A549 (cell line): ENCODE measurements at regions not wholly inside any gene's neighbourhood (a gene's known extent, or its start where the extent isn't known, plus 50 kb on each side); places are given as distances from the start of the nearest gene placed in this dataset.

Source experiments
- ATAC-seq, 2 experiments: fragments of 200-7000 bp in 1 of 2; fragments of >200 bp in 1 of 2; cut with Nextera tagmentation in 1 of 2; cut with Tn5 transposase in 1 of 2; 3 replicates each; pipeline versions ENCODE4 v1.8.0 to v1.9.1; 2018 to 2020; ENCODE audit warnings: mild to moderate bottlenecking in 1 of 2, moderate library complexity in 1 of 2
- CTCF ChIA-PET: fragments of 300-600 bp; sonication (Branson Sonifier 250); formaldehyde crosslinking; extraction: SDS; loops from one replicate; lab custom pipeline; 2021; ENCODE audit warnings: antibody characterized with exemption, inconsistent platforms; lab: Yijun Ruan, JAX
- POLR2A ChIA-PET: fragments of 350-600 bp; formaldehyde crosslinking; extraction: SDS; loops from one replicate; lab custom pipeline; 2021; ENCODE audit warnings: antibody characterized with exemption, inconsistent platforms; lab: Yijun Ruan, JAX
- DNase-seq, 2 experiments: peaks; one replicate each; pipeline versions ENCODE4 v3.0.0 to v3.0.0-alpha.2; 2011 to 2016; ENCODE audit warnings: low read depth in 1 of 2, low spot score in 1 of 2
- FAIRE-seq: peaks from 2 replicates; lab custom pipeline; 2011; peaks lifted over from hg19 to GRCh38; lab: Jason Lieb, UNC
- H3K27ac ChIP-seq, 2 experiments: fragments of >200 bp; sonication (Bioruptor Twin); formaldehyde crosslinking; 3 replicates each; pipeline ENCODE4 v1.5.1; 2016 to 2017
- H3K4me1 ChIP-seq: fragments of >200 bp; sonication (Bioruptor Twin); formaldehyde crosslinking; 3 replicates; pipeline ENCODE4 v1.6.1; 2016
- H3K4me2 ChIP-seq: fragments of >200 bp; sonication (Bioruptor Twin); formaldehyde crosslinking; 3 replicates; pipeline ENCODE4 v1.6.1; 2016
- H3K4me3 ChIP-seq: fragments of >200 bp; sonication (Bioruptor Twin); formaldehyde crosslinking; 3 replicates; pipeline ENCODE4 v1.5.1; 2016
- H3K9me3 ChIP-seq: fragments of >200 bp; sonication (Bioruptor Twin); formaldehyde crosslinking; 3 replicates; pipeline ENCODE4 v1.6.1; 2016
- BHLHE40 ChIP-seq: IDR thresholded peaks from 2 replicates; pipeline ENCODE4 v1.6.1; 2012; ENCODE audit warnings: low read depth, low read length, inconsistent platforms
- CBX8 ChIP-seq: fragments of 200-600 bp; sonication (generic); IDR thresholded peaks from 2 replicates; pipeline ENCODE4 v1.6.1; 2016
- CEBPB ChIP-seq, 2 experiments: fragments of >200 bp in 1 of 2; sonication (Bioruptor Twin) in 1 of 2; formaldehyde crosslinking in 1 of 2; IDR thresholded peaks; 2 replicates each; pipeline ENCODE4 v1.6.1; 2012 to 2016
- CHD2 ChIP-seq: fragments of 150-350 bp; IDR thresholded peaks from 2 replicates; pipeline ENCODE4 v1.6.1; 2014; ENCODE audit warnings: low read length; ENCODE audit not compliant: partially characterized antibody
- EHF ChIP-seq: fragments of 250-450 bp; sonication (Bioruptor Pico); IDR thresholded peaks from 2 replicates; pipeline ENCODE4 v1.5.0; 2020; ENCODE audit warnings: mild to moderate bottlenecking
- FOSB ChIP-seq: fragments of 250-450 bp; sonication (Bioruptor Pico); IDR thresholded peaks from 2 replicates; pipeline ENCODE4 v1.5.0; 2020; ENCODE audit warnings: mild to moderate bottlenecking, moderate library complexity
- FOXS1 ChIP-seq: fragments of 250-450 bp; sonication (Bioruptor Pico); IDR thresholded peaks from 2 replicates; pipeline ENCODE4 v1.5.0; 2020; ENCODE audit warnings: mild to moderate bottlenecking, moderate library complexity
- HDAC2 ChIP-seq: fragments of 200-600 bp; sonication (generic); IDR thresholded peaks from 2 replicates; pipeline ENCODE4 v1.6.1; 2016
- HOXA7 ChIP-seq: fragments of 250-450 bp; sonication (Bioruptor Pico); IDR thresholded peaks from 2 replicates; pipeline ENCODE4 v1.5.0; 2020; ENCODE audit warnings: mild to moderate bottlenecking, moderate library complexity
- JUN ChIP-seq, 2 experiments: fragments of >200 bp; sonication (Bioruptor Twin); formaldehyde crosslinking; IDR thresholded peaks; 2 replicates in 1 of 2; 3 replicates in 1 of 2; pipeline ENCODE4 v1.6.1; 2016 to 2017
- KDM5A ChIP-seq: fragments of 200-600 bp; sonication (generic); IDR thresholded peaks from 2 replicates; pipeline ENCODE4 v1.6.1; 2016; ENCODE audit warnings: antibody characterized with exemption, mild to moderate bottlenecking
- MAFK ChIP-seq: fragments of 450-650 bp; IDR thresholded peaks from 2 replicates; pipeline ENCODE4 v1.6.1; 2014; ENCODE audit not compliant: partially characterized antibody
- MYC ChIP-seq: IDR thresholded peaks from 2 replicates; pipeline ENCODE4 v1.6.1; 2012; ENCODE audit warnings: mild to moderate bottlenecking, inconsistent platforms, low read length, improper control_type of control experiment, borderline replicate concordance
- NPAS2 ChIP-seq: fragments of 250-450 bp; sonication (Bioruptor Pico); IDR thresholded peaks from 2 replicates; pipeline ENCODE4 v1.8.0; 2022; ENCODE audit warnings: mild to moderate bottlenecking, moderate library complexity, borderline replicate concordance
- RFX5 ChIP-seq: fragments of 450-650 bp; IDR thresholded peaks from 2 replicates; pipeline ENCODE4 v1.7.1; 2014; ENCODE audit warnings: antibody characterized with exemption, mild to moderate bottlenecking, moderate library complexity
- RNF2 ChIP-seq: fragments of 200-600 bp; sonication (generic); IDR thresholded peaks from 2 replicates; pipeline ENCODE4 v1.6.1; 2016; ENCODE audit warnings: low read depth, mild to moderate bottlenecking, antibody characterized with exemption, moderate library complexity, borderline replicate concordance
- SMC3 ChIP-seq: fragments of >200 bp; sonication (Bioruptor Twin); formaldehyde crosslinking; IDR thresholded peaks from 3 replicates; pipeline ENCODE4 v1.6.1; 2018; ENCODE audit warnings: inconsistent platforms
- SREBF2 ChIP-seq: fragments of 450-650 bp; IDR thresholded peaks from 2 replicates; pipeline ENCODE4 v1.6.1; 2014; ENCODE audit warnings: mild to moderate bottlenecking, moderate library complexity
- TFCP2L1 ChIP-seq: fragments of 250-450 bp; sonication (Bioruptor Pico); IDR thresholded peaks from 2 replicates; pipeline ENCODE4 v1.5.0; 2021; ENCODE audit warnings: mild to moderate bottlenecking
- ZC3H11A ChIP-seq: fragments of 450-650 bp; IDR thresholded peaks from 2 replicates; pipeline ENCODE4 v1.6.1; 2014; ENCODE audit warnings: antibody characterized with exemption, mild to moderate bottlenecking
- ZFP36 ChIP-seq: fragments of 450-650 bp; IDR thresholded peaks from 2 replicates; pipeline ENCODE4 v1.6.1; 2014; ENCODE audit warnings: borderline replicate concordance; ENCODE audit not compliant: partially characterized antibody
- WGBS: methylation state at CpG from one replicate; pipeline ENCODE4 v1.1.6; 2017; ENCODE audit errors: missing lambda C conversion rate; 5-methylcytosine and 5-hydroxymethylcytosine counted together
- TF ChIP-seq, protein P1 (sequence below): fragments of >200 bp; sonication (Bioruptor Twin); formaldehyde crosslinking; IDR thresholded peaks from 3 replicates; pipeline ENCODE4 v1.5.1; 2016
- TF ChIP-seq, protein P2 (sequence below): IDR thresholded peaks from 2 replicates; pipeline ENCODE4 v1.6.1; 2012
- TF ChIP-seq, protein P3 (sequence below): fragments of >200 bp; sonication (Bioruptor Twin); formaldehyde crosslinking; IDR thresholded peaks from 2 replicates; pipeline ENCODE4 v1.6.1; 2016
- TF ChIP-seq, protein P4 (sequence below): fragments of 250-450 bp; sonication (Bioruptor Pico); IDR thresholded peaks from 2 replicates; pipeline ENCODE4 v1.5.0; 2021; ENCODE audit warnings: mild to moderate bottlenecking, moderate library complexity, borderline replicate concordance
- TF ChIP-seq, protein P5 (sequence below): IDR thresholded peaks from 2 replicates; pipeline ENCODE4 v1.6.1; 2012
- TF ChIP-seq, protein P6 (sequence below): fragments of 150-350 bp; IDR thresholded peaks from 2 replicates; pipeline ENCODE4 v1.6.1; 2014; ENCODE audit warnings: low read depth, mild to moderate bottlenecking, low read length
- TF ChIP-seq, protein P7 (sequence below): fragments of 250-450 bp; sonication (Bioruptor Pico); IDR thresholded peaks from 2 replicates; pipeline ENCODE4 v1.5.0; 2020; ENCODE audit warnings: low read depth, mild to moderate bottlenecking, moderate library complexity

DNA sequence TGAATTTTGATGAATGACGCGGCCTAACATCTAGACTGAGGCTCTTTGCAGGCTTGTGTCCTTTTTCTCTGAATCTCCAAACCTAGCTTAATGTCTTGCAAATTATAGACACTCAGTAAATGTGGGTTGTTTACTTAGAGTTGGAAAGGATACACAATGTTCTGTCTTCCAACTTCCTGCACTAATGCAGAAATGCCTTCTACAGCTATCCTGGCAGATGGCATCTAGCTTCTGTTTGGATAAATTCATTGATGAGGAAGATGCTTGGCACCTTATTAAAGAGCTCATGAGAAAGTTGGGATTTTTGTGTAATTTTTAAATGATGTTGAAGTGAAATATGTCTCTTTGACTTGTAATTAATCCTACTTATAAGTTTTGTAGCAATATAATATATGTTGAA, 1822.2 kb downstream of the MAT2B start:
- Histone ChIP-seq H3K4me2 (no peak overlapping the region), H3K4me1 (no peaks in the 10 kb centered on the region), H3K27ac (no peak overlapping the region), H3K9me3 (no peaks in the 10 kb centered on the region)
- FAIRE-seq: no peak
- CTCF ChIA-PET: no interaction called here
- WGBS: 49% methylated on average over 2 of the region's 2 CpGs
- no peak for TF ChIP-seq CHD2
- TF ChIP-seq, protein P1, sequence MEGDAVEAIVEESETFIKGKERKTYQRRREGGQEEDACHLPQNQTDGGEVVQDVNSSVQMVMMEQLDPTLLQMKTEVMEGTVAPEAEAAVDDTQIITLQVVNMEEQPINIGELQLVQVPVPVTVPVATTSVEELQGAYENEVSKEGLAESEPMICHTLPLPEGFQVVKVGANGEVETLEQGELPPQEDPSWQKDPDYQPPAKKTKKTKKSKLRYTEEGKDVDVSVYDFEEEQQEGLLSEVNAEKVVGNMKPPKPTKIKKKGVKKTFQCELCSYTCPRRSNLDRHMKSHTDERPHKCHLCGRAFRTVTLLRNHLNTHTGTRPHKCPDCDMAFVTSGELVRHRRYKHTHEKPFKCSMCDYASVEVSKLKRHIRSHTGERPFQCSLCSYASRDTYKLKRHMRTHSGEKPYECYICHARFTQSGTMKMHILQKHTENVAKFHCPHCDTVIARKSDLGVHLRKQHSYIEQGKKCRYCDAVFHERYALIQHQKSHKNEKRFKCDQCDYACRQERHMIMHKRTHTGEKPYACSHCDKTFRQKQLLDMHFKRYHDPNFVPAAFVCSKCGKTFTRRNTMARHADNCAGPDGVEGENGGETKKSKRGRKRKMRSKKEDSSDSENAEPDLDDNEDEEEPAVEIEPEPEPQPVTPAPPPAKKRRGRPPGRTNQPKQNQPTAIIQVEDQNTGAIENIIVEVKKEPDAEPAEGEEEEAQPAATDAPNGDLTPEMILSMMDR: no peak
- TF ChIP-seq CBX8: no peak
- no peak for TF ChIP-seq SREBF2
- no peak for TF ChIP-seq TFCP2L1 (CRISPR knock-in tag)
- TF ChIP-seq MAFK: no peak
- no peak for TF ChIP-seq MYC
- no peak for TF ChIP-seq ZC3H11A
- TF ChIP-seq NPAS2: no peak
- TF ChIP-seq HOXA7 (CRISPR knock-in tag): no peak
- TF ChIP-seq, protein P2, sequence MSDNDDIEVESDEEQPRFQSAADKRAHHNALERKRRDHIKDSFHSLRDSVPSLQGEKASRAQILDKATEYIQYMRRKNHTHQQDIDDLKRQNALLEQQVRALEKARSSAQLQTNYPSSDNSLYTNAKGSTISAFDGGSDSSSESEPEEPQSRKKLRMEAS: no peak
- no peak for TF ChIP-seq HDAC2
- TF ChIP-seq, protein P3, sequence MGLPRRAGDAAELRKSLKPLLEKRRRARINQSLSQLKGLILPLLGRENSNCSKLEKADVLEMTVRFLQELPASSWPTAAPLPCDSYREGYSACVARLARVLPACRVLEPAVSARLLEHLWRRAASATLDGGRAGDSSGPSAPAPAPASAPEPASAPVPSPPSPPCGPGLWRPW: no peak
- TF ChIP-seq EHF (CRISPR knock-in tag): no peak
- TF ChIP-seq, all 56 proteins: peak for 0
- DNase-seq (no peak), ATAC-seq (no peak)
- POLR2A ChIA-PET: no interaction called here
- H3K4me3 ChIP-seq: no peak overlapping the region

DNA sequence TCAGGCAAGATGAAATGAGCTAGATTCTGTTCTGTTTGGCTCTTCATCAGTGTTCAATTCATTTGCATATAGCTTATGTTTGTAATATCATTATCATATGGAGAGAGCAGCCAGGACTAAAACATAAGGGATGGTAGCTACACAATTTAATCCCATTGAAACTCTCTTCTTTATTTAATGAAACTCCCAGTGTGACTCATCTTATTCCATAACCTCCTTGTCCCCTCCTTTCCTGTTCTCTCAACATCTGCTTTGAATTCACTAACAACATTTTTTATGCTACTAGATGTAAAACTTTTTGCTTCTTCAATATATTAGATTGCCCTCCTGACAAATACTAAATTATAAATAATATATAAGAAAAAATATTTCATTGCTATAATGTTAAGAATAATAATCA, 1823.4 kb downstream of the MAT2B start:
- H3K9me3 ChIP-seq: no peaks in the 10 kb centered on the region
- ChIA-PET CTCF (no interaction called here), POLR2A (no interaction called here)
- H3K27ac ChIP-seq: no peak overlapping the region
- ATAC-seq (no peak), FAIRE-seq (no peak), DNase-seq (no peak)
- TF ChIP-seq KDM5A (no peak), ZFP36 (no peak), MYC (no peak), RFX5 (no peak), ZC3H11A (no peak), FOSB (CRISPR knock-in tag) (no peak), CEBPB (IDR thresholded peaks at IDR 0.05) (no peak), CBX8 (no peak), TFCP2L1 (CRISPR knock-in tag) (no peak), BHLHE40 (no peak), JUN (IDR thresholded peaks at IDR 0.05) (no peak), SMC3 (no peak), RNF2 (no peak), FOXS1 (no peak)
- TF ChIP-seq, protein P4, sequence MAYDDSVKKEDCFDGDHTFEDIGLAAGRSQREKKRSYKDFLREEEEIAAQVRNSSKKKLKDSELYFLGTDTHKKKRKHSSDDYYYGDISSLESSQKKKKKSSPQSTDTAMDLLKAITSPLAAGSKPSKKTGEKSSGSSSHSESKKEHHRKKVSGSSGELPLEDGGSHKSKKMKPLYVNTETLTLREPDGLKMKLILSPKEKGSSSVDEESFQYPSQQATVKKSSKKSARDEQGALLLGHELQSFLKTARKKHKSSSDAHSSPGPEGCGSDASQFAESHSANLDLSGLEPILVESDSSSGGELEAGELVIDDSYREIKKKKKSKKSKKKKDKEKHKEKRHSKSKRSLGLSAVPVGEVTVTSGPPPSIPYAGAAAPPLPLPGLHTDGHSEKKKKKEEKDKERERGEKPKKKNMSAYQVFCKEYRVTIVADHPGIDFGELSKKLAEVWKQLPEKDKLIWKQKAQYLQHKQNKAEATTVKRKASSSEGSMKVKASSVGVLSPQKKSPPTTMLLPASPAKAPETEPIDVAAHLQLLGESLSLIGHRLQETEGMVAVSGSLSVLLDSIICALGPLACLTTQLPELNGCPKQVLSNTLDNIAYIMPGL (CRISPR knock-in tag): no peak
- TF ChIP-seq, protein P5, sequence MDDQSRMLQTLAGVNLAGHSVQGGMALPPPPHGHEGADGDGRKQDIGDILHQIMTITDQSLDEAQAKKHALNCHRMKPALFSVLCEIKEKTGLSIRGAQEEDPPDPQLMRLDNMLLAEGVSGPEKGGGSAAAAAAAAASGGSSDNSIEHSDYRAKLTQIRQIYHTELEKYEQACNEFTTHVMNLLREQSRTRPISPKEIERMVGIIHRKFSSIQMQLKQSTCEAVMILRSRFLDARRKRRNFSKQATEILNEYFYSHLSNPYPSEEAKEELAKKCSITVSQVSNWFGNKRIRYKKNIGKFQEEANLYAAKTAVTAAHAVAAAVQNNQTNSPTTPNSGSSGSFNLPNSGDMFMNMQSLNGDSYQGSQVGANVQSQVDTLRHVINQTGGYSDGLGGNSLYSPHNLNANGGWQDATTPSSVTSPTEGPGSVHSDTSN: no peak
- TF ChIP-seq, protein P6, sequence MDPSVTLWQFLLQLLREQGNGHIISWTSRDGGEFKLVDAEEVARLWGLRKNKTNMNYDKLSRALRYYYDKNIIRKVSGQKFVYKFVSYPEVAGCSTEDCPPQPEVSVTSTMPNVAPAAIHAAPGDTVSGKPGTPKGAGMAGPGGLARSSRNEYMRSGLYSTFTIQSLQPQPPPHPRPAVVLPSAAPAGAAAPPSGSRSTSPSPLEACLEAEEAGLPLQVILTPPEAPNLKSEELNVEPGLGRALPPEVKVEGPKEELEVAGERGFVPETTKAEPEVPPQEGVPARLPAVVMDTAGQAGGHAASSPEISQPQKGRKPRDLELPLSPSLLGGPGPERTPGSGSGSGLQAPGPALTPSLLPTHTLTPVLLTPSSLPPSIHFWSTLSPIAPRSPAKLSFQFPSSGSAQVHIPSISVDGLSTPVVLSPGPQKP: no peak
- TF ChIP-seq, protein P1: no peak
- TF ChIP-seq, protein P7, sequence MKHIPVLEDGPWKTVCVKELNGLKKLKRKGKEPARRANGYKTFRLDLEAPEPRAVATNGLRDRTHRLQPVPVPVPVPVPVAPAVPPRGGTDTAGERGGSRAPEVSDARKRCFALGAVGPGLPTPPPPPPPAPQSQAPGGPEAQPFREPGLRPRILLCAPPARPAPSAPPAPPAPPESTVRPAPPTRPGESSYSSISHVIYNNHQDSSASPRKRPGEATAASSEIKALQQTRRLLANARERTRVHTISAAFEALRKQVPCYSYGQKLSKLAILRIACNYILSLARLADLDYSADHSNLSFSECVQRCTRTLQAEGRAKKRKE: no peak
- no peak overlapping the region for H3K4me3 ChIP-seq
- H3K4me2 ChIP-seq: no peak overlapping the region
- no peaks in the 10 kb centered on the region for H3K4me1 ChIP-seq
